Activated CD8-positive, alpha-beta T cell treated with anti-CD3 and anti-CD28 coated beads for 36 hours (primary cell): ENCODE measurements at regions not wholly inside any gene's neighbourhood (a gene's known extent, or its start where the extent isn't known, plus 50 kb on each side); places are given as distances from the start of the nearest gene placed in this dataset.

Experiments used
- ATAC-seq: fragments of 200-7000 bp; cut with Tn5 transposase; one replicate; pipeline ENCODE4 v1.10.0; 2021; ENCODE audit warnings: mild to moderate bottlenecking, moderate library complexity
- CTCF ChIA-PET: fragments of 350-600 bp; sonication (Branson Sonifier 250); formaldehyde crosslinking; loops from one replicate; lab custom pipeline; 2021; ENCODE audit warnings: antibody characterized with exemption; lab: Charles Lee
- POLR2A ChIA-PET: fragments of 350-600 bp; sonication (Branson Sonifier 250); formaldehyde crosslinking; loops from one replicate; lab custom pipeline; 2021; ENCODE audit warnings: antibody characterized with exemption; lab: Charles Lee
- DNase-seq: peaks from one replicate; pipeline ENCODE4 v3.0.0-alpha.2; 2020
- H3K27ac Mint-ChIP-seq: one replicate; pipeline ENCODE4 v1.8.0; 2021; ENCODE audit warnings: mild to moderate bottlenecking, mixed read lengths
- H3K27me3 Mint-ChIP-seq: one replicate; pipeline ENCODE4 v1.8.0; 2021; ENCODE audit warnings: mixed read lengths
- H3K36me3 Mint-ChIP-seq: one replicate; pipeline ENCODE4 v1.8.0; 2021; ENCODE audit warnings: low read depth, mixed read lengths
- H3K4me1 Mint-ChIP-seq: one replicate; pipeline ENCODE4 v1.8.0; 2021; ENCODE audit warnings: low read depth, mixed read lengths
- H3K4me3 Mint-ChIP-seq: one replicate; pipeline ENCODE4 v1.8.0; 2021; ENCODE audit warnings: mild to moderate bottlenecking, moderate library complexity, mixed read lengths
- H3K9me3 Mint-ChIP-seq: one replicate; pipeline ENCODE4 v1.8.0; 2021; ENCODE audit warnings: mixed read lengths
- CTCF ChIP-seq: fragments of 200-600 bp; IDR thresholded peaks from one replicate; pipeline ENCODE4 v1.8.0; 2022; ENCODE audit warnings: antibody characterized with exemption, mild to moderate bottlenecking
- intact Hi-C: fragments of 100-400 bp; cut with micrococcal nuclease; formaldehyde crosslinking; loops from one replicate; pipeline ENCODE4 v1.10.0; 2022

GRCh38 chr17:62899361-62899760, 66.7 kb upstream of the TANC2 start:
- Mint-ChIP-seq H3K27me3 (peaks cover 2% of the 10 kb centered on the region), H3K27ac (no peak overlapping the region), H3K4me1 (no peaks in the 10 kb centered on the region), H3K36me3 (no peaks in the 10 kb centered on the region), H3K9me3 (no peaks in the 10 kb centered on the region), H3K4me3 (no peak overlapping the region)
- ChIA-PET POLR2A (no interaction called here), CTCF (no interaction called here)
- DNase-seq (no peak), ATAC-seq (no peak)
- intact Hi-C loops: no loop called here
- no peak for TF ChIP-seq CTCF

- ChIA-PET CTCF (no interaction called here), POLR2A (no interaction called here)
Observed at GRCh38 chr17:62898239-62898864, 67.7 kb upstream of the TANC2 start.

GRCh38 chr17:62897706-62898105, 68.3 kb upstream of the TANC2 start:
- peaks cover 2% of the 10 kb centered on the region for H3K27me3 Mint-ChIP-seq
- no peak for TF ChIP-seq CTCF
- no peak overlapping the region for H3K27ac Mint-ChIP-seq
- peaks cover 5% of the 10 kb centered on the region for H3K4me1 Mint-ChIP-seq
- POLR2A ChIA-PET: no interaction called here
- no peak for DNase-seq
- ATAC-seq: no peak
- no peak overlapping the region for H3K4me3 Mint-ChIP-seq
- H3K36me3 Mint-ChIP-seq: no peaks in the 10 kb centered on the region
- intact Hi-C loops: no loop called here
- CTCF ChIA-PET: no interaction called here
- H3K9me3 Mint-ChIP-seq: no peaks in the 10 kb centered on the region

More at GRCh38 chr17:62898239-62898864, 67.7 kb upstream of the TANC2 start:
- Mint-ChIP-seq H3K4me3 (no peak overlapping the region), H3K4me1 (no peaks in the 10 kb centered on the region), H3K9me3 (no peaks in the 10 kb centered on the region), H3K36me3 (no peaks in the 10 kb centered on the region), H3K27ac (no peak overlapping the region), H3K27me3 (peaks cover 2% of the 10 kb centered on the region)
- DNase-seq (no peak), ATAC-seq (no peak)
- intact Hi-C loops: no loop called here
- TF ChIP-seq CTCF: no peak

GRCh38 chr17:62895320-62896301, 70.4 kb upstream of the TANC2 start:
- ChIA-PET POLR2A (no interaction called here), CTCF (no interaction called here)
- Mint-ChIP-seq H3K9me3 (no peaks in the 10 kb centered on the region), H3K36me3 (no peaks in the 10 kb centered on the region), H3K4me3 (no peak overlapping the region), H3K27ac (no peak overlapping the region), H3K4me1 (peaks cover 8% of the 10 kb centered on the region), H3K27me3 (peaks cover 1% of the 10 kb centered on the region)
- no peak for ATAC-seq
- no peak for TF ChIP-seq CTCF
- DNase-seq: no peak
- intact Hi-C loops: no loop called here

GRCh38 chr17:62892870-62893338, 73.1 kb upstream of the TANC2 start:
- H3K4me1 Mint-ChIP-seq: peaks cover 8% of the 10 kb centered on the region
- ATAC-seq (peak; percentile 96), DNase-seq (peak; percentile 43)
- no peaks in the 10 kb centered on the region for H3K9me3 Mint-ChIP-seq
- H3K27ac Mint-ChIP-seq: no peak overlapping the region
- no peaks in the 10 kb centered on the region for H3K36me3 Mint-ChIP-seq
- H3K27me3 Mint-ChIP-seq: no peaks in the 10 kb centered on the region
- CTCF ChIA-PET: no interaction called here
- H3K4me3 Mint-ChIP-seq: no peak overlapping the region
- TF ChIP-seq CTCF: no peak
- POLR2A ChIA-PET: no interaction called here
- intact Hi-C loops: no loop called here
